SK-N-SH (cell line): ENCODE measurements at regions not wholly inside any gene's neighbourhood (a gene's known extent, or its start where the extent isn't known, plus 50 kb on each side); places are given as distances from the start of the nearest gene placed in this dataset.
A peak's percentile ranks its signal among the peaks of the same experiment; 100 is the strongest.

ENCODE experiments used
- CTCF ChIA-PET: fragments of 300-600, 350-600 bp; formaldehyde crosslinking; extraction: SDS; loops from one replicate; lab custom pipeline; 2021; lab: Yijun Ruan, JAX
- POLR2A ChIA-PET: fragments of 350-600 bp; sonication (Branson Sonifier 250); formaldehyde crosslinking; extraction: SDS; loops from one replicate; lab custom pipeline; 2020; ENCODE audit warnings: antibody characterized with exemption, inconsistent platforms; lab: Yijun Ruan, JAX
- DNase-seq: peaks from one replicate; pipeline ENCODE4 v3.0.0; 2012
- H2AFZ ChIP-seq: fragments of 200-600 bp; sonication (generic); 2 replicates; pipeline ENCODE4 v1.8.1; 2016; ENCODE audit warnings: antibody characterized with exemption, mild to moderate bottlenecking, low read depth
- H3F3A ChIP-seq: fragments of 200-600 bp; sonication (generic); replicated peaks from 2 replicates; pipeline ENCODE3; 2016; ENCODE audit warnings: antibody characterized with exemption, mild to moderate bottlenecking; ENCODE audit not compliant: insufficient read depth
- H3K27ac ChIP-seq, 2 experiments: fragments of 200-500 bp in 1 of 2; fragments of 200-600 bp in 1 of 2; sonication (Bioruptor generic) in 1 of 2; sonication (generic), shearing (Covaris generic) in 1 of 2; 2 replicates each; pipeline versions ENCODE4 v1.5.1 to v1.6.1; 2014 to 2016; ENCODE audit warnings: low read depth in 2 of 2, inconsistent platforms in 1 of 2, low read length in 1 of 2, mild to moderate bottlenecking in 1 of 2, mixed read lengths in 1 of 2
- H3K27me3 ChIP-seq: fragments of 200-600 bp; sonication (generic), shearing (Covaris generic); 2 replicates; pipeline ENCODE4 v1.6.1; 2016; ENCODE audit warnings: mixed run types; ENCODE audit not compliant: insufficient read depth
- H3K36me3 ChIP-seq, 2 experiments: fragments of 200-500 bp in 1 of 2; fragments of 200-600 bp in 1 of 2; sonication (Bioruptor generic) in 1 of 2; sonication (generic) in 1 of 2; replicated peaks in 1 of 2; 2 replicates each; pipeline versions ENCODE3 to v1.5.1; 2014 to 2016; ENCODE audit warnings: low read length in 1 of 2, mild to moderate bottlenecking in 1 of 2; ENCODE audit not compliant: insufficient read depth in 2 of 2, control insufficient read depth in 1 of 2
- H3K4me1 ChIP-seq, 2 experiments: fragments of 200-500 bp in 1 of 2; fragments of 200-600 bp in 1 of 2; sonication (Bioruptor generic) in 1 of 2; sonication (generic), shearing (Covaris generic) in 1 of 2; 2 replicates each; pipeline versions ENCODE4 v1.5.1 to v1.6.1; 2014 to 2016; ENCODE audit warnings: low read depth in 1 of 2, low read length in 1 of 2, mixed run types in 1 of 2; ENCODE audit not compliant: insufficient read depth in 2 of 2, control insufficient read depth in 1 of 2
- H3K4me2 ChIP-seq: fragments of 200-600 bp; sonication (generic), shearing (Covaris generic); 2 replicates; pipeline ENCODE4 v1.6.1; 2017; ENCODE audit warnings: mixed run types
- H3K4me3 ChIP-seq, 2 experiments: fragments of 200-500 bp in 1 of 2; fragments of 200-600 bp in 1 of 2; sonication (Bioruptor generic) in 1 of 2; sonication (generic), shearing (Covaris generic) in 1 of 2; 2 replicates each; pipeline versions ENCODE4 v1.5.1 to v1.8.1; 2014 to 2016; ENCODE audit warnings: low read depth in 2 of 2, inconsistent platforms in 1 of 2, low read length in 1 of 2, mild to moderate bottlenecking in 1 of 2, mixed read lengths in 1 of 2, moderate library complexity in 1 of 2
- H3K79me2 ChIP-seq: fragments of 200-600 bp; sonication (generic); 2 replicates; pipeline ENCODE4 v1.8.1; 2017; ENCODE audit warnings: mild to moderate bottlenecking; ENCODE audit not compliant: insufficient read depth
- H3K9ac ChIP-seq: fragments of 200-600 bp; sonication (generic); 2 replicates; pipeline ENCODE4 v1.6.1; 2017; ENCODE audit warnings: mixed run types
- H3K9me2 ChIP-seq: fragments of 200-600 bp; sonication (generic); 2 replicates; pipeline ENCODE4 v1.6.1; 2017; ENCODE audit warnings: mixed run types
- H3K9me3 ChIP-seq: fragments of 200-600 bp; sonication (generic); 2 replicates; pipeline ENCODE4 v1.6.1; 2017; ENCODE audit warnings: mixed run types, mild to moderate bottlenecking, moderate library complexity
- H4K20me1 ChIP-seq: fragments of 200-600 bp; sonication (generic); 2 replicates; pipeline ENCODE4 v1.6.1; 2017; ENCODE audit warnings: mild to moderate bottlenecking, mixed run types; ENCODE audit not compliant: insufficient read depth
- EP300 ChIP-seq, 2 experiments: IDR thresholded peaks; 2 replicates each; pipeline versions ENCODE4 v1.4.0 to v1.6.1; 2012; ENCODE audit warnings: borderline replicate concordance in 1 of 2, low read depth in 1 of 2, low read length in 1 of 2
- FOSL2 ChIP-seq: IDR thresholded peaks from 2 replicates; pipeline ENCODE4 v1.4.0; 2012; ENCODE audit warnings: low read depth, mild to moderate bottlenecking, moderate library complexity, borderline replicate concordance
- FOXJ3 ChIP-seq: sonication (generic); formaldehyde crosslinking; IDR thresholded peaks from 2 replicates; pipeline ENCODE4 v1.5.1; 2020; ENCODE audit warnings: mild to moderate bottlenecking, missing genetic modification reagents
- FOXM1 ChIP-seq: IDR thresholded peaks from 2 replicates; pipeline ENCODE4 v1.4.0; 2012; ENCODE audit warnings: low read depth, mild to moderate bottlenecking
- GABPA ChIP-seq: IDR thresholded peaks from 2 replicates; pipeline ENCODE4 v1.4.0; 2012; ENCODE audit warnings: low read depth, mild to moderate bottlenecking
- JUND ChIP-seq: IDR thresholded peaks from 2 replicates; pipeline ENCODE4 v1.4.0; 2012
- MXI1 ChIP-seq: IDR thresholded peaks from 2 replicates; pipeline ENCODE4 v1.6.1; 2012; ENCODE audit warnings: mild to moderate bottlenecking, low read depth, low read length, improper control_type of control experiment
- NFIC ChIP-seq: IDR thresholded peaks from 2 replicates; pipeline ENCODE4 v1.4.0; 2012; ENCODE audit warnings: borderline replicate concordance
- POLR2AphosphoS5 ChIP-seq: IDR thresholded peaks from 2 replicates; pipeline ENCODE4 v1.6.1; 2012; ENCODE audit warnings: low read depth, low read length
- RAD21 ChIP-seq: IDR thresholded peaks from 2 replicates; pipeline ENCODE4 v1.6.1; 2012; ENCODE audit warnings: mild to moderate bottlenecking, low read length
- RFX5 ChIP-seq: IDR thresholded peaks from 2 replicates; pipeline ENCODE4 v1.6.1; 2012; ENCODE audit warnings: mild to moderate bottlenecking, improper control_type of control experiment, low read length
- RXRA ChIP-seq: IDR thresholded peaks from 2 replicates; pipeline ENCODE4 v1.4.0; 2012; ENCODE audit warnings: low read depth, mild to moderate bottlenecking, borderline replicate concordance
- SIN3A ChIP-seq: IDR thresholded peaks from 2 replicates; pipeline ENCODE4 v1.6.1; 2012; ENCODE audit warnings: low read depth, mild to moderate bottlenecking, low read length, moderate library complexity, borderline replicate concordance
- TCF12 ChIP-seq: IDR thresholded peaks from 2 replicates; pipeline ENCODE4 v1.4.0; 2012
- TEAD4 ChIP-seq: IDR thresholded peaks from 2 replicates; pipeline ENCODE4 v1.4.0; 2012; ENCODE audit warnings: mild to moderate bottlenecking, borderline replicate concordance; ENCODE audit not compliant: insufficient read depth
- YY1 ChIP-seq: IDR thresholded peaks from 2 replicates; pipeline ENCODE4 v1.4.0; 2012; ENCODE audit warnings: low read depth, mild to moderate bottlenecking
- WGBS: methylation state at CpG from one replicate; pipeline ENCODE4 v1.1.6; 2017; ENCODE audit warnings: low lambda C conversion rate; 5-methylcytosine and 5-hydroxymethylcytosine counted together
- TF ChIP-seq, protein P1 (sequence below): fragments of 200-600 bp; sonication (generic); IDR thresholded peaks from 2 replicates; pipeline ENCODE4 v1.6.1; 2017; ENCODE audit warnings: antibody characterized with exemption, mild to moderate bottlenecking, moderate library complexity
- TF ChIP-seq, protein P2 (sequence below): IDR thresholded peaks from 2 replicates; pipeline ENCODE4; 2012

DNA sequence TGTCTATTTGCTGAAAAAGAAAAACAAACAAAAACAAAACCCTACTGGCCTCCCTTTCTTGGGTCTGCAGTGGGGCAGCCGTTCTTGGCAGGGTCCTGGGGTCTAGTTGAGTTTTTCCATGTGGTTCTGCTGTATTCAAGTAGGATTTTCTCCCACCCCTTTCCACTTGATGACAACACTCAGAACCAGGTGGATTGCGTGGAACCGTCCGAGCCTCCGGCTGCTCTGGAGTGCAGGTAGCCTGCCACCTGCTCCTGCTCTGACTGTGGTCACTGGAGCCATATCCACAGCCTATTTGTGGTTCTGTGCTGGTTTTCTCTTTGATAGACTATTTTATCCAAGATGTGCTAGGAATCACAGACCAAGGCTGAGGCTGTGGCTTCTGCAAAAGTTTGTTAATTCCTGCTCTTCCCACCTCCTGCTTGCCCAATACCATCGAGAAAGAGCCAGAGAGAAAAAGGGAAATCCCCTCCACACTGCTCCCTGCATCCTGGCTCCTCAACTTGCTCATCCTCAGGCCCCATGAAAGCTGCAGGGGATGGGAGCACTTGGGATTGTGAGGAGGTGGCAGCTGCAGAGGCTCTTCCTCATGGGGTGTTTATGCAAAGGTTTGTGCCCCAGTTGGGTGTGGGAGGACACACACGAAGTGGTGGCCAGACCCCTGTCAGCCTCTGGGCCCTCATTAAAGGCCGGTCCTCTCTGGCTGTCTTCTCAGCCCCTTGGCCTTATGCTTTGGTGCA is 377.8 kb upstream of the TNRC6C start:
- TF ChIP-seq YY1, result no peak
- TF ChIP-seq MXI1, result no peak
- no peak for TF ChIP-seq TEAD4
- no peak for TF ChIP-seq RAD21
- no peak for TF ChIP-seq FOXJ3
- no peak for TF ChIP-seq RXRA
- TF ChIP-seq SIN3A, result no peak
- no peak for TF ChIP-seq GABPA
- no peak overlapping the region for H3K9ac ChIP-seq
- no peaks in the 10 kb centered on the region for H3K9me3 ChIP-seq
- H3K4me3 ChIP-seq, result no peak overlapping the region
- CTCF ChIA-PET, result interaction anchor here (0.7 kb wide), 1 partner anchor 664 kb away, joined by 3 read pairs; no protein-coding TSS in a partner anchor
- H3K4me1 ChIP-seq, result no peaks in the 10 kb centered on the region
- no peaks in the 10 kb centered on the region for H3F3A ChIP-seq
- DNase-seq, result no peak
- no peak overlapping the region for H3K27ac ChIP-seq
- WGBS, result 54% methylated on average over 8 of the region's 8 CpGs
- no peaks in the 10 kb centered on the region for H3K79me2 ChIP-seq
- no peaks in the 10 kb centered on the region for H4K20me1 ChIP-seq
- H3K36me3 ChIP-seq, result no peaks in the 10 kb centered on the region
- H2AFZ ChIP-seq, result no peak overlapping the region
- POLR2A ChIA-PET, result no interaction called here
- H3K27me3 ChIP-seq, result peaks cover 26% of the 10 kb centered on the region
- no peak overlapping the region for H3K4me2 ChIP-seq
- H3K9me2 ChIP-seq, result no peaks in the 10 kb centered on the region

DNA sequence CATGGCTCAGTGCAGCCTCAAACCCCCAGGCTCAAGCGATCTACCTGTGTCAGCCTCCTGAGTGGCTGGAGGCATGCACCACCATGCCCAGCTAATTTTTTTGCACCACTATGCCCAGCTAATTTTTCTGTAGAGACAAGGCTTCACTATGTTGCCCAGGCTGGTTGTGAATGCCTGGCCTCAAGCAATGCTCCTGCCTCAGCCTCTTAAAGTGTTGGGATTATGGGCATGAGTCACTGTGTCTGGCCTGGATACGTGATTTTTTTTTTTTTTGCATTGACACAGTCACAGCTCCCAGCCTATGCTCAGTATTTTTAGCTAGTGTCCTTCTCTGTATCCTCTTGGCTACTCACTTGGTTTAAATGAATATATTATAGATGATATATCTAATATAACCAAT is 377.0 kb upstream of the TNRC6C start:
- 43% methylated on average over 2 of the region's 2 CpGs for WGBS
- no peak for DNase-seq
- ChIA-PET POLR2A (interaction anchor here (0.8 kb wide), 1 partner anchor 371 kb away, joined by 3 read pairs; no protein-coding TSS in a partner anchor), CTCF (interaction anchor here (0.7 kb wide), 1 partner anchor 664 kb away, joined by 3 read pairs; no protein-coding TSS in a partner anchor)
- no peak overlapping the region for H3K27ac ChIP-seq
- H3K4me2 ChIP-seq, result no peak overlapping the region
- H3F3A ChIP-seq, result no peaks in the 10 kb centered on the region
- no peak overlapping the region for H3K4me3 ChIP-seq
- H3K4me1 ChIP-seq, result no peaks in the 10 kb centered on the region
- TF ChIP-seq RFX5 (no peak), FOSL2 (peak; percentile 60; the same call in 1 of the 2 replicates), JUND (peak; percentile 13; the same call in 1 of the 2 replicates)
- H3K9me3 ChIP-seq, result no peaks in the 10 kb centered on the region
- H2AFZ ChIP-seq, result no peak overlapping the region
- no peaks in the 10 kb centered on the region for H4K20me1 ChIP-seq
- peaks cover 26% of the 10 kb centered on the region for H3K27me3 ChIP-seq
- H3K9me2 ChIP-seq, result no peaks in the 10 kb centered on the region
- no peak overlapping the region for H3K9ac ChIP-seq
- H3K79me2 ChIP-seq, result no peaks in the 10 kb centered on the region
- no peaks in the 10 kb centered on the region for H3K36me3 ChIP-seq

DNA sequence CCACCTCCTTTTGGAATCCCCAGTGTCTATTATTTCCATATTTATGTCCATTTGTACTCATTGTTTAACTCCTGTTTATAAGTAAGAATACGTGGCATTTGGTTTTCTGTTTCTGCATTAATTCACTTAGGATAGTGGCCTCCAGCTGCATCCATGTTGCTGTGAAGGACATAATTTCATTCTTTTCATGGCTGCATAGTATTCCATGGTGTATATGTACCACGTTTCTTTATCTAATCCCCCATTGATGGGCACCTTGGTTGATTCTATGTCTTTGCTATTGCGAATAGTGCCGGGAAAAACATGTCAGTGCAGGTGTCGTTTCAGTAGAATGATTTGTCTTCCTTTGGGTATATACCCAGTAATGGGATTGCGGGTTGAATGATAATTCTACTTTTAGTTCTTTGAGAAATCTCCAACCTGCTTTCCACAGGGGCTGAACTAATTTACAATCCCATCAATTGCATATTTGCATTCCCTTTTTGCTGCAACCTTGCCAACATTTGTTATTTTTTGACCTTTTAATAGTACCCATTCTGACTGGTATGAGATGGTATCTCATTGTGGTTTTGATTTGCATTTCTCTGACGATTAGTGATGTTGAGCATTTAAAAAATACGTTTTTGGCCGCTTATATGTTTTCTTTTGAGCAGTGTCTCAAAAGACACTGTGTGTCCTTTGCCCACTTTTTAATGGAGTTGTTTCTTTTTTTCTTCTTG is 373.2 kb upstream of the TNRC6C start:
- no peaks in the 10 kb centered on the region for H3F3A ChIP-seq
- H3K27ac ChIP-seq, result no peak overlapping the region
- DNase-seq, result no peak
- H3K4me3 ChIP-seq, result no peak overlapping the region
- no peaks in the 10 kb centered on the region for H3K9me3 ChIP-seq
- no peaks in the 10 kb centered on the region for H3K4me1 ChIP-seq
- no peak overlapping the region for H2AFZ ChIP-seq
- CTCF ChIA-PET, result interaction anchor here (1.6 kb wide), 1 partner anchor 43 kb away, joined by 5 read pairs; no protein-coding TSS in a partner anchor
- POLR2A ChIA-PET, result no interaction called here
- 46% methylated on average over 9 of the region's 9 CpGs for WGBS
- H3K4me2 ChIP-seq, result no peak overlapping the region
- H3K9me2 ChIP-seq, result no peaks in the 10 kb centered on the region
- no peak overlapping the region for H3K9ac ChIP-seq
- TF ChIP-seq FOXM1 (no peak), TCF12 (peak; percentile 62), NFIC (peak; percentile 71), RXRA (peak; percentile 9; the same call in 1 of the 2 replicates), JUND (peak; percentile 53; the same call in 1 of the 2 replicates), POLR2AphosphoS5 (no peak), EP300 (IDR thresholded peaks at IDR 0.05; ENCODE audit: borderline replicate concordance in 1 of 2, low read depth in 1 of 2, low read length in 1 of 2) (peak in 1 of 2 experiments; percentile 37; a peak in 1 of 4 replicates)
- TF ChIP-seq, protein P1, sequence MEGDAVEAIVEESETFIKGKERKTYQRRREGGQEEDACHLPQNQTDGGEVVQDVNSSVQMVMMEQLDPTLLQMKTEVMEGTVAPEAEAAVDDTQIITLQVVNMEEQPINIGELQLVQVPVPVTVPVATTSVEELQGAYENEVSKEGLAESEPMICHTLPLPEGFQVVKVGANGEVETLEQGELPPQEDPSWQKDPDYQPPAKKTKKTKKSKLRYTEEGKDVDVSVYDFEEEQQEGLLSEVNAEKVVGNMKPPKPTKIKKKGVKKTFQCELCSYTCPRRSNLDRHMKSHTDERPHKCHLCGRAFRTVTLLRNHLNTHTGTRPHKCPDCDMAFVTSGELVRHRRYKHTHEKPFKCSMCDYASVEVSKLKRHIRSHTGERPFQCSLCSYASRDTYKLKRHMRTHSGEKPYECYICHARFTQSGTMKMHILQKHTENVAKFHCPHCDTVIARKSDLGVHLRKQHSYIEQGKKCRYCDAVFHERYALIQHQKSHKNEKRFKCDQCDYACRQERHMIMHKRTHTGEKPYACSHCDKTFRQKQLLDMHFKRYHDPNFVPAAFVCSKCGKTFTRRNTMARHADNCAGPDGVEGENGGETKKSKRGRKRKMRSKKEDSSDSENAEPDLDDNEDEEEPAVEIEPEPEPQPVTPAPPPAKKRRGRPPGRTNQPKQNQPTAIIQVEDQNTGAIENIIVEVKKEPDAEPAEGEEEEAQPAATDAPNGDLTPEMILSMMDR, result no peak
- TF ChIP-seq, protein P2, sequence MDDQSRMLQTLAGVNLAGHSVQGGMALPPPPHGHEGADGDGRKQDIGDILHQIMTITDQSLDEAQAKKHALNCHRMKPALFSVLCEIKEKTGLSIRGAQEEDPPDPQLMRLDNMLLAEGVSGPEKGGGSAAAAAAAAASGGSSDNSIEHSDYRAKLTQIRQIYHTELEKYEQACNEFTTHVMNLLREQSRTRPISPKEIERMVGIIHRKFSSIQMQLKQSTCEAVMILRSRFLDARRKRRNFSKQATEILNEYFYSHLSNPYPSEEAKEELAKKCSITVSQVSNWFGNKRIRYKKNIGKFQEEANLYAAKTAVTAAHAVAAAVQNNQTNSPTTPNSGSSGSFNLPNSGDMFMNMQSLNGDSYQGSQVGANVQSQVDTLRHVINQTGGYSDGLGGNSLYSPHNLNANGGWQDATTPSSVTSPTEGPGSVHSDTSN, result peak; percentile 77
- H4K20me1 ChIP-seq, result no peaks in the 10 kb centered on the region
- H3K36me3 ChIP-seq, result no peaks in the 10 kb centered on the region
- peaks cover 7% of the 10 kb centered on the region for H3K27me3 ChIP-seq
- H3K79me2 ChIP-seq, result no peaks in the 10 kb centered on the region
